ENCODE measurements at regions not wholly inside any gene's neighbourhood (a gene's known extent, or its start where the extent isn't known, plus 50 kb on each side); places are given as distances from the start of the nearest gene placed in this dataset.

GRCh38 chr9:72459308-72459707 is 62.1 kb upstream of the TMC1 start:
- no peaks in the 10 kb centered on the region for H3K4me1 ChIP-seq (replicated peaks in 1 of 2; ENCODE audit: control insufficient read depth in 2 of 2, insufficient read depth in 2 of 2, low read length in 2 of 2)
- DNase-seq (ENCODE audit: extremely low read depth in 1 of 4, low spot score in 3 of 4), result no peak
- no TSS peak for BruUV-seq (replicated peaks)
- intact Hi-C loops (cut with micrococcal nuclease) (no loop called here), in situ Hi-C loops (cut with MboI) (no loop called here)
- no peaks in the 10 kb centered on the region for H3K9me3 ChIP-seq (replicated peaks; ENCODE audit: control insufficient read depth, insufficient read depth, low read depth, low read length)
- H3K9ac ChIP-seq (ENCODE audit: insufficient read depth in 1 of 2, low read depth in 2 of 2, low read length in 2 of 2), result no peak overlapping the region
- peaks cover 0 to 4% of the 10 kb centered on the region in 2 experiments; a peak in 1 of 5 replicates for H3K27me3 ChIP-seq (ENCODE audit: control insufficient read depth in 2 of 2, insufficient read depth in 2 of 2, low read length in 2 of 2)
- CTCF ChIA-PET (ENCODE audit: low intra/inter-chr PET ratio), result interaction anchor here (1.1 kb wide), 1 partner anchor 134 kb away, joined by 6 read pairs; no protein-coding TSS in a partner anchor
- H3K79me2 ChIP-seq (ENCODE audit: control insufficient read depth, insufficient read depth, low read length), result no peaks in the 10 kb centered on the region
- no peak overlapping the region for H2AFZ ChIP-seq (ENCODE audit: low read depth, low read length)
- no peaks in the 10 kb centered on the region for H4K20me1 ChIP-seq (replicated peaks; ENCODE audit: control insufficient read depth, insufficient read depth, low read length)
- no peak overlapping the region for H3K4me2 ChIP-seq (ENCODE audit: insufficient read depth, low read length)
- POLR2A ChIA-PET, result interaction anchor here (1.1 kb wide), 1 partner anchor 105 kb away, joined by 3 read pairs; no protein-coding TSS in a partner anchor
- FAIRE-seq, result no peak
- no peak for ATAC-seq
- no peaks in the 10 kb centered on the region for H3K9me1 ChIP-seq (ENCODE audit: control insufficient read depth, insufficient read depth, low read length)
- H3K36me3 ChIP-seq (ENCODE audit: control insufficient read depth, insufficient read depth, low read length), result no peaks in the 10 kb centered on the region
- 0% methylated on average over 1 of the region's 1 CpG for WGBS (ENCODE audit: insufficient coverage, low coverage, missing lambda C conversion rate)
- H3K4me3 ChIP-seq, result no peak overlapping the region
- no peak overlapping the region for H3K27ac ChIP-seq (ENCODE audit: extremely low read depth, low read depth, low read length)
- no peak for TF ChIP-seq MECOM (CRISPR knock-in tag; IDR thresholded peaks at IDR 0.05)
- no peak for TF ChIP-seq ZBTB12 (CRISPR knock-in tag; IDR thresholded peaks at IDR 0.05)
- TF ChIP-seq ZFP30 (CRISPR knock-in tag; IDR thresholded peaks at IDR 0.05; ENCODE audit: borderline replicate concordance), result no peak
- no peak for TF ChIP-seq CBFB (CRISPR knock-in tag; IDR thresholded peaks at IDR 0.05)
- TF ChIP-seq, protein P1, sequence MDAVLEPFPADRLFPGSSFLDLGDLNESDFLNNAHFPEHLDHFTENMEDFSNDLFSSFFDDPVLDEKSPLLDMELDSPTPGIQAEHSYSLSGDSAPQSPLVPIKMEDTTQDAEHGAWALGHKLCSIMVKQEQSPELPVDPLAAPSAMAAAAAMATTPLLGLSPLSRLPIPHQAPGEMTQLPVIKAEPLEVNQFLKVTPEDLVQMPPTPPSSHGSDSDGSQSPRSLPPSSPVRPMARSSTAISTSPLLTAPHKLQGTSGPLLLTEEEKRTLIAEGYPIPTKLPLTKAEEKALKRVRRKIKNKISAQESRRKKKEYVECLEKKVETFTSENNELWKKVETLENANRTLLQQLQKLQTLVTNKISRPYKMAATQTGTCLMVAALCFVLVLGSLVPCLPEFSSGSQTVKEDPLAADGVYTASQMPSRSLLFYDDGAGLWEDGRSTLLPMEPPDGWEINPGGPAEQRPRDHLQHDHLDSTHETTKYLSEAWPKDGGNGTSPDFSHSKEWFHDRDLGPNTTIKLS (IDR thresholded peaks at IDR 0.05; ENCODE audit: borderline replicate concordance, low read depth), result no peak
- TF ChIP-seq CBFA2T3 (IDR thresholded peaks at IDR 0.05), result no peak
- TF ChIP-seq HDGF (IDR thresholded peaks at IDR 0.05), result no peak
- TF ChIP-seq TBP (optimal IDR thresholded peaks at IDR 0.05; ENCODE audit: low read depth, low read length), result no peak
- no peak for TF ChIP-seq ZNF431 (CRISPR knock-in tag; IDR thresholded peaks at IDR 0.05)
- TF ChIP-seq ZNF512 (tag; IDR thresholded peaks at IDR 0.05), result no peak
- TF ChIP-seq, protein P2, sequence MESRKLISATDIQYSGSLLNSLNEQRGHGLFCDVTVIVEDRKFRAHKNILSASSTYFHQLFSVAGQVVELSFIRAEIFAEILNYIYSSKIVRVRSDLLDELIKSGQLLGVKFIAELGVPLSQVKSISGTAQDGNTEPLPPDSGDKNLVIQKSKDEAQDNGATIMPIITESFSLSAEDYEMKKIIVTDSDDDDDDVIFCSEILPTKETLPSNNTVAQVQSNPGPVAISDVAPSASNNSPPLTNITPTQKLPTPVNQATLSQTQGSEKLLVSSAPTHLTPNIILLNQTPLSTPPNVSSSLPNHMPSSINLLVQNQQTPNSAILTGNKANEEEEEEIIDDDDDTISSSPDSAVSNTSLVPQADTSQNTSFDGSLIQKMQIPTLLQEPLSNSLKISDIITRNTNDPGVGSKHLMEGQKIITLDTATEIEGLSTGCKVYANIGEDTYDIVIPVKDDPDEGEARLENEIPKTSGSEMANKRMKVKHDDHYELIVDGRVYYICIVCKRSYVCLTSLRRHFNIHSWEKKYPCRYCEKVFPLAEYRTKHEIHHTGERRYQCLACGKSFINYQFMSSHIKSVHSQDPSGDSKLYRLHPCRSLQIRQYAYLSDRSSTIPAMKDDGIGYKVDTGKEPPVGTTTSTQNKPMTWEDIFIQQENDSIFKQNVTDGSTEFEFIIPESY (CRISPR knock-in tag; IDR thresholded peaks at IDR 0.05), result no peak
- no peak for TF ChIP-seq ATF3 (IDR thresholded peaks at IDR 0.05)
- TF ChIP-seq ATF3 (CRISPR knock-in tag; conservative IDR thresholded peaks at IDR 0.05), result no peak
- no peak for TF ChIP-seq HNRNPUL1 (IDR thresholded peaks at IDR 0.05; ENCODE audit: low read length)
- no peak for TF ChIP-seq NR2F6 (CRISPR knock-in tag; IDR thresholded peaks at IDR 0.05)
- no peak for TF ChIP-seq NCOA1 (IDR thresholded peaks at IDR 0.05; ENCODE audit: low read depth)
- TF ChIP-seq EHMT2 (IDR thresholded peaks at IDR 0.05), result no peak
- no peak for TF ChIP-seq PTRF (tag; IDR thresholded peaks at IDR 0.05)

Data from K562 (cell line).